Fibroblast of skin of right biceps (primary cell): ENCODE measurements at regions not wholly inside any gene's neighbourhood (a gene's known extent, or its start where the extent isn't known, plus 50 kb on each side); places are given as distances from the start of the nearest gene placed in this dataset.
A peak's percentile ranks its signal among the peaks of the same experiment; 100 is the strongest.

Experiments
- DNase-seq: peaks from one replicate; pipeline ENCODE4 v3.0.0-alpha.2; 2013

DNA sequence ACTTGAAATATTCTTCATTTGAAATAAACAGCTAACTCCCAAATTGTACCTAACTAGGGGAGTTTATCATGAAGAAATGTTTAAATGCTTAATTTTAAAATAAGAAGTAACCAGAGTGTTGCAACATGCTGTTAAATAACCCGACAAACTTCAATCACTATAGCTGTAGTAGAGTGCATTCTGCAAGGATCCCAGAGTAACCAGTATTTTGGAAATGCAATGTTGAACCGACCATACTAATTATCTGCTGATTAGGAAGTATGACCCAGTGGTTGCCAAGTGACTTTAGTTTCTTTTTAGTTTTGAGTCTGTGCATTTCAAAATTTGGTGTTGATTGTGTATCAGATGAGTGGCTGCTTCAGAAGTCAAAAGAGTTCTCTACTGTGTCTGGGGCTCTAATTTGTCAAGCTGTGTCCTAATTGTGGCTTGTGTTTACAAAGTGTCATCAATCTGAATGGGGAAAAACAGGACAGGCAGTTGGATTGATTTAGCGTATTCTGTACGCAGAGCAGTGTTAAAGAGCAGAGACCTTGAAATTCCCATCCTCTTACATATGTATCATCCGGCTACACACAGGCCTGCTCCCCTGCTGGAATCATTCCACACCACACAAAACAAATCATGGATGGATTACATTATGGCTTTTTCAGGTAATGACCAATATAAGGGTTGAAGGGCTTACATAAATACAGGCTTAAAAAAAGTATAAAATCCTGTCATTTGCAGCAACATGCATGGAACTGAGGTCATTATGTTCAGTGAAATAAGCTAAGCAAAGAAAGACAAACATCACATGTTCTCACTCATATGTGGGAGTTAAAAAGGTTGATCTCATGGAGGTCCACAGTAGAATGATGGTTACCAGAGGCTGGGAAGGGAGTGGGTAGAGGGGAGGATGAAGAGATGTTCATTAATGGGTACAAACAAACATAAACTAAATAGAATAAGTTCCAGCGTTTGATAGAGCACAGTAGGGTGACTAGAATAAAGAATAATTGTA, 351.5 kb downstream of the KLF12 start:
- DNase-seq: peak; percentile 22

DNA sequence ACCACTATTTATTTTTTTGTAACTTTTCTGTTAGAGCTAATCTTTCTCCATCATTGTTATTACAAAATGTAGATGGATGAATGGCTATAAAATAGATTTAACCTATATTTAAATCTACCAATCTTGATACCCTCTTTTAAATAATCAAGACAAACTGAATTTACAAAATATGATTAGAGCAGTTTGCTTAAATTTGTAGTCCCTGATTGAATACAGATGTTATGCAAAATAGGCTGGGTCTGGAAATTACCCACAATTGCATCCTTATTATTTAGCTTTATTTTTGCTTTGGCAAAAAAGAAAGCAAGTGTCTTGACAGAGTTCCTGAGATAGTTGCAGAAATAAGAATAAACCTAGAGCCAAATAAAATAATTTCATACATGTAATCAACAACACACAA, 352.8 kb downstream of the KLF12 start:
- no peak for DNase-seq

DNA sequence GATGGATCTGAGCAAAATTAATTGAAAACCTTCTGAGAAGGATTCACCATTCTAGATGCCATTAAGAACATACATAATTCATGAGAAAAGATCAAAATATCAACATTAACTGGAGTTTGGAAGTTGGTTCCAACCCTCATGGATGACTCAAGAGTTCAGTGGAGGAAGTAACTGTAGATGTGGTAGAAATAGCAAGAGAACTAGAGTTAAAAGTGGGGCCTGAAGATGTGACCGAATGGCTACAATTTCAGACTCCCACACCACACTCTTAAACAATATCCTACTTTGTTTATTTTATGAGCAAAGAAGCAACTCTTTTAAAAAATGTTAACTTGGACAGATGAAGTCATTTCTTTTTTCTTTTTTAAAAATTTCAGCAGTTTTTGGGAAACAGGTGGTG, 354.3 kb downstream of the KLF12 start:
- DNase-seq: no peak

DNA sequence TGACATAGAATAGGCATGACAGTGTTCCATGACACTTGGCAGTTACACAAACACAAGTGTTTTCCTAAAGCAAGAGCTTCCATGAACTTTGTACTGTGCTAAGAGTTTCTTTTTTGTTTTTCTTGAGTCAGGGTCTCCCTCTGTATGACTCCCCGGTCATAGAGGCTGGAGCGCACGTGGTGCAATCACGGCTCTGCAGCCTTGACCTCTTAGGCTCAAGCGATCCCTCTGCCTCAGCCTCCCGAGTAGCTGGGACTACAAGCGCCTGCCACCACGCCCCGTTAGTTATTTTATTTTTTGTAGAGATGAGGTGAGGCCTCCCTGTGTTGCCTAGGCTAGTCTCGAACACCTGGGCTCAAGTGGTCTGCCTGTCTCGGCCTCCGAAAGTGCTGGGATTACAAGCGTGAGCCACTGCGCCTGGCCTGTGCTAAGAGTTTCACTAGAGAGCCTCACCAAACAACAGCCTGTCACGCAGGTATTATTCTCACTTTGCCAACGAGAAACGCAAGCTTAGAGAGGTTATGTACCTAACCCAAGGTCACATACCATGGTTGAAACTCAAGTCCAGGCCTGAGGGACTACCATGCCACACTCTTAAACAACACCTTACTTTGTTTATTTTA, 355.9 kb downstream of the KLF12 start:
- no peak for DNase-seq

DNA sequence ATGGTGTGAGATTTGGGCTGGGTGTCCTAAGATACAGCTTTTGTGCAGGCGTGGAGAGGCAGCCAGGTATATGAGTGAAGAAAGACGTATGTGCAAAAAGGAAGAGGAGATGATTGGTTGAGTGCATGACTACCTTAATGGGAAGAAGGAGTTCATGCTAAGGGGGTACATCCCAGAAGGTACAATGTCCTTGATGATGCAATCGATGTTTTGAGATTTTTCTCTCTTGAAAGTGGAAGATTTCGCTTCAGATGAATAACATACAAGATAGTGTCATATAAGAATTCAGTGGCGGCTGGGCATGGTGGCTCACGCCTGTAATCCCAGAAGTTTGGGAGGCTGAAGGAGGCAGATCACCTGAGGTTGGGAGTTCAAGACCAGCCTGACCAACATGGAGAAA, 357.1 kb downstream of the KLF12 start:
- DNase-seq: no peak

DNA sequence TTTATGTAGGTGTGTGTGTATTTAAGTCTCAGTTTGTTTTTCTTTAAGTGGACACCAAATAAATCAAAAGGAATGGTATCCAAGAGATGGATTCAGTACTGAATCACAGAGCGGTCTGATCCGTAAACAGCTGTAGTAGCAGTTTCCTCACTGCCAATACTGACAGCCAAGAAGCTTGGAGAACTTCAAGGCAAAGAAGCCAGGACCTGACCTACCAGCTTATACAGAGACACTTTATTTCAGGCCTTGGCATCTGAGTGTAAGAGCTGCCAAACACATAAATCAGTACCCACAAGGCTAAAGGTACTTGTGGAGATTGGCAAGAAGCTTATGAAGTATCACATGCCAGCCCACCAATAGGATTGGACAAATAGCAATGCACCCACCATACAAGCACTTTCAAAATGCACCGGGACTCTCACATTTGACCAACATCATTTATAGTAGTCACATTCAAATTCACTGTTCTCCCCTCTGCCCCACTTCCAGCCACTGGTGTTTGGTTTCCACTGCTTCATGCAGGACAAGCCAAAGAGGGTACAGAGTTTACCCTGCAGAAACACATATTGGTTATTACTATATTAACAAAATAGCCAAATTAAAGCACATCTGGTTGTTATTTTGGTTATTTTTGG, 357.9 kb downstream of the KLF12 start:
- no peak for DNase-seq

DNA sequence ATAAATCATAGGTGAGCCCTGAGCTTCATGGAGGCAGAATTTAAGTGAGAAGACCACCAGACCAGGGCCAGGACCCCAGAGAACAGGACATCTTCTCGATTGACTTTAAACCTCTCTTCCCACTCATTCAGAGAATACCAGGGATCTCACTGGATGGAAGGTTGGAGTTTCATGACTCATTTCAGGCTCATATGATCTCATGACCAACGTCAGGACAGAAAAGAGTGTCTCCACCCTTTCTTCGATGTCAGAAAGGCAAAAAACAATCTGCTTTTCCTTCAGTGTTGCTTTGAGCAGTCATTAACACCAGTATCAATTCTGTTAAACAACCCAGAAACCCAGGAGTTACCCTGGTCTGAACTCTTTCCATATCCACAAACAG, 361.0 kb downstream of the KLF12 start:
- no peak for DNase-seq

DNA sequence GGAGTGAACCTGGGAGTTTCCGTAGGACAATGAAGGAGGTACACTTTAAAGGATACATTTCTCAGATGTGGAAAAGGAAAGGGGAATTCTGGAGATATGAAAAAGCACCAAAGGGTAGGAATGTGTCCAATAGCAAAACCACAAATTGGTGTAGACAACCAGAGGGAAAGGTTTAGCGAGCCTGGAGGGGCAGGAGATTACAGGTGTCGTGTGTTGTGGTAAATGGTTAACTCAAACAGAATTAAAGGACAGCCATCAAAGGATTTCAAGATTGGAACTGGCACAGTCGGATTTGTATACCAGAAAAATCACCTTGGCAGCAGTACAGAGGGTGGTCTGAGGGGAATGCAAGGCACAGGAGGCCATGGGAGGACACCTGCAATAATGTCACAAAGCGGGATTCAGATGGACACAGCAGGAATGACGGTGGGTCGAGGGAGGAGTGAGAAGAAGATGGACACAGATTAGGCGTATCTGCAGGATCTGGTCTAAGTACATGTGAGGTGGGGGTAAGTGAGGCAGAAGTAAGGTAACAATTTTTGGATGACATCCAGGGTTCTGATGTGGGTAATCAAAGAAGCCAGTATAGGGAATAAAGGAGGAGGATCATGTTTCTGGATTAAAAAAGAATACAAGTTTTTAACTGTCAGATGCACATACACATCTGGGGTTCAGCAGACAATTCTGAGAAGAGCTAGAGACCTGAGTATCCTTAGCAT, 361.6 kb downstream of the KLF12 start:
- DNase-seq: no peak

DNA sequence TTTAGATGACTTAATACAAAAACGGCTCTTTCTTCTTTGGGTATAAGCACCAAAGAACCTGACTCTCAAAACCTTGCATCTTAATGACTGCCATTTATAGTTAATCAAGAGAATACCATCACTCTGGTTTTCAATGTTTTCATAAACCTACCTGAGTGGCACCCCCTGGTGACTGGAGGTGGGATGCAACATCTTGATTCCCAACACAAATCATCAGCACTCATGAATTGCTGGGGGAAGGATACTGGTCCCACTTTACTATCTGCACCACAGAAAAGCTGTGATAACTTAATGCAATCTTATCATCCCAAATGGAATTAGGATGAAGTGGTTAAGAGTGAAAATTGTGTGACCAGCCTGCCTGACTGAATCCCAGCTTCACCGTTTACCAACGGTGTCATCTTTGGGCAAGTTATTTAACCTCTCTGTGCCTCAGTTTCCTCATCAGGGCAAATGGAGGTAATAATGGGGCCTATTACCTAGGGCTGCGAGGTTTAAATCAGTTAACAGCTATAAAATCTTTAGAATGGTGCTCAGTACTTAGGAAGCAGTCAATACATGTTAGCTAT, 366.4 kb downstream of the KLF12 start:
- no peak for DNase-seq

DNA sequence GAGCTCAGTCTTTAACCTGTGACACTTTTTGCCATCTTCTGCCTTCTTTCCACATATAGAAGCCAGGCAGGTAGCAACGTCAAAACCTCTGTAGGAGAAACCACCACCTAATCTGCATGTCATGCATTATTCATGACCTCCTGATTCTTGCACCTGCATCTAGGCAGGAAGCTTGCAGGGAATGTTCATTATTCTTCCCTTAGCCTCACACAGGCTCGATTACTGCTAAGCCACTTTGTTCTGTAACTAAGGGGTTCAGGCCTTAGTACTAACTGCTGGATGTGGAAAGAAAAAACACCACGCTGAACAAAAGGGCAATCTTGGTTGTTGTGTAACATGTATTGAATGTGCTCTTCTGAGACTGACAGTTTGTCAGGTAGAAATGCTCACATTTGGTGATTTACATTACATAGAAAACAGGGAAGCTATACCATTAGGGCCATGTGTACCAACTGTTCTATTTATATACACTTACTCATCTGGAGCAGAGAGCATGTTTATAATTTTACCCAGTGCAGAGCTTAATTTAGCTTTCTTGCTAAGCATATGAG, 366.9 kb downstream of the KLF12 start:
- peak; percentile 18 for DNase-seq

DNA sequence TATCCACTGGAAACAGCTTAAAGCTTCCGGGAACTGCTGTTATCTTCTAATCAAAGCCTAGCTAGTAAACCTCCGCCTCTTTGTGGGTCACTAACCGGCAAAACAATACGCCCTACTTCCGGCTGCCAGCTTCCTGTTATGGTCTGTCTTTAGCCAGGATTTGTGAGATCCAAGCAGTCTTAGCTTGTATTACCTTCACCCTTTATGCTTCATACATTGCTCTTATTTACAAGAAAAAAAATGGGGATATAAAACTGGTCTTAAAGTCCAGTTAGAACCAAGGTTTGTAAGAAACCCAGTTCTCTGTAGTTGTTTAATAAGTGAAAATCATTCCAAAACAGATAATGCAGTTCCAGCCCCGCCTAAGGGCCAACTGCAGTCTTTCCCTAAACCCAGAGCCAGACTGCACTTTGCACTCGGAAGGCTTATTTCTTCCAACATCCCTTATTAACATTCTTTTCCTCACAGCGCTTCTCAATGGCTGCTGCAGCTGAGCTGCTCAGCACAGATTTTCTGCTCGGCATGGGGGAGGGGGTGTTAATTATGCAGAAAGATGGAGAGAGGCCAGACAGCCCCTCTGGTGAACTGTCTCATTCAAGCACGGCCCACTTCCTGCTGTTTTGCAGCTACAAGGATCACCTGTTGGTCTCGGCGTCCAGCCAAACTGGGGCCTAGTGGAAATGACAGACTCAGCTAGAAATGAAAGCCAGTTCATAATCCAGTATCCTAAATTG, 368.4 kb downstream of the KLF12 start:
- DNase-seq: peak; percentile 75

DNA sequence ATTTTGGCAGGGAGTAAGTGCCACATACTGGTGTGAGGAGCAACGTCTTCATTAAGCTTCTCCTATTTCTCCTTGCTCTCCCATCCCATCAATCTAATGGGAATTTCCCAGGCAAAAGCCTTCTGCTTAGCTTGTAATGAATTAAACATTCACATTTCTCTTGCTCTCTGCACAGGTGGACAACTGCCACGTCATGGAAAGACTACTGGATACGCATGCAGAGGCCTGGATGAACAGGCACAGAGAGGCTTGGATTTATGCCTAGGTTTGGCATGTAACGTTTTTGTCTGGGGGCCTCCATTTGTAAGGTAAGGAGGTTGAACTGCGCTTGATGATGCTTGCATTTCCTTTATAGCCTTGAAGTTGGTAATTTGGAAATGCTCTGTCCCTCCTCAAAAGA, 374.8 kb downstream of the KLF12 start:
- DNase-seq: no peak

DNA sequence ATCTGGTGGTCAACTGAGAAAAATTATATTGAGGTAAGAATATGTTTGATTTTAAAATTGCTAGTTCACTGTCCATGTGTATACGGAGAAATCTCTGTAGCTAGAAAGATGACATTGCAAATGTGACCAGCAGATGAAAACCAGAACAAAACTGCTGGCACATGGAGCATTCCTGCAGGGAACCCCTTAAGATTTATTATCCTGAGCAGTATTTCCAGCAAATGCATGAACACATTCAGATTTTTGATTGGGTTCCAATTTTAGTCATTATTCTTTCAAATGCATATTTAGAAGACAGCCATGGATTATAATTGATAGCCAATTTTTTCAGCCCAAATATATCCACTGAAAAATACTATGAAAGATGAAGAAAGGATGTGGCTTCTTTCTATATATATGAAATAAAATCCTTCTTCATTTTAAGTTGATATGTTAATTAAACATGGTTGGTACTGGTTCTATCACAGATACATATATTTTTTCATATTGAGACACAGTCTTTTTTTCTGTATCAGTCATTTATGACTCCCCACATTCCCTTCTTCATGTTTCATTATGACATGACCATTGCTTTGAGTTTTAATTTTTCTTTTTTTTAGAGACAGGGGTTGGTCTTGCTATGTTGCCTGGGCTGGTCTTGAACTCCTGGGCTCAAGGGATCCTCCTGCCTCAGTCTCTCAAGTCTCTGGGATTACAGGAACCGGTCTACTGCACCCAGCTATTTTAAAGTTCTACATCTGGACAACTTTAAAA, 376.5 kb downstream of the KLF12 start:
- peak; percentile 59 for DNase-seq

DNA sequence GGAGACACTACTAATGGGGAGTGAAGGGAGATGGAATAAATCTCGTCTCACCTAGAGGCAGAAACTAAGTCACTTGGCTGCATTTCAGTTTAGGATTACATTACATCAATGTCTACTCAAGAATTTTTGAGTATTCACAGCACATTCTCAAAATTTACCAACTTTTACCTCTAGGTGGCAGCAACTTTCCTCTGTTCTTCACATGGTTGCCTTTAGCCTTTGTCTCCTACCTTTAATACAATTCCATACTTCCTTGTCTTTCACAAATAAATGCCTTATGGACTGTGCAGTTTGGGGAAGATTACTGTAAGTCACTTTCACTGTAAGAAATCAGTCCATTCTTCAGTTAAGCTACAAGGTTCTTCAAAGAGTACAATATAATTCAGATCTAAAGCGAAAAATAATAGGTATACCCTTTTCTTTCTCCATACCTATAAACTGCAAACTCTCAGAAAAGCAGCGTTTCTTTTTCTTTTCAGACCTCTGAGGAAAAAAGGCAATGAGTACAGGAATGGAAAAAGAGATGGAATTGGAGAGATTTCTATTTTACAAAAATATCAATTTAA, 379.4 kb downstream of the KLF12 start:
- DNase-seq: peak; percentile 64

DNA sequence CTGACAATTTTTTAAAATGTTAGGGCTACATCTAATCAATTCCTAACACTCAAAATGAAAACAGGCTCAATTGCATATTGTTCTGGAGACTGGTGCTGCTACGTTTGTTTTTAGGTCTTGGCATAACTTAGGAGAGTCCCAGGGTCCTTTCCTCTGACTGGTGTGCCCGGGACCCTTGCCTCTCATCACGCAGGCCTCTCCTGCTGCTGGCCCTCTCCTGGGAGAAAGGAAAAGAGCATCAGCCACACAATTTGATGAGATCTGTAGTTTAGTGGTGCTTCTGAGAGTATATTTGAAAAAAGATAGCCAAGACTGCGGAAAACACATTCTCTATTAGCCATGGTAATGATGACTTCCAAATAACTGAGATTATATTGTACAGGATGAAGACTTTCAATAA, 380.0 kb downstream of the KLF12 start:
- DNase-seq: no peak

DNA sequence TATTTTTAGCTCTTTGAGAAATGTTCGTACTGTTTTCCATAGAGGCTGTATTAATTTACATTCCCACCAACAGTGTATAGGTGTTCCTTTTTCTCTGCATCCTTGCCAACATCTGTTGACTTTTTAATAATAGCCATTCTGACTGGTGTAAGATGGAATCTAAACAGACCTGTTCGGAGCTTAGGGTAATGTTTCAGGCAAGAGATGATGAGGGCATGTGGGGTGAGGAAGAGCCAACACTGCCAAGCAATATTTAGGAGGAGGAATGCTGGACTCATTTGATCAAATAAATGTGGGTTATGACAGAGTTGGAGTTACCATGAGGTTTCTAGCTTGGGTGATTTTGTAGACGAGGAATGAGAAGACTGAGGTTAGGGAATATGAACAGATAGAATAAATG, 382.9 kb downstream of the KLF12 start:
- DNase-seq: no peak

DNA sequence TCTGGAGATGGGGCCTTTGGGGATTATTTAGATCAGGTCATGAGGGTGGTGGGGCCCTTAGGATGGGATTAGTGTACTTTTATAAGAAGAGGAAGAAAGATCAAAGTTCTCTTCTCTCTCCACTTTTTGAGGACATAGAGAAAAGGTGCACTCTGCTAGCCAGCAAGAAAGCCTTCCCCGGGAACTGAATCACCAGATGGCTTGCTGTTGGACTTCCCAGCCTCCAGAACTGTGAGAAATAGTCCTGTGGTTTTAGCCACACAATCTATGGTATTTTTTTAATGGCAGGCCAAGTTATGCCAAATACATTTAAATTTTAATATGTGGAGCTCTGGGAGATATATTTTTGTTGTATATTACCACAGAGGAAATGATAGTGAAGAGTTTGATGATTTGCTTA, 385.8 kb downstream of the KLF12 start:
- DNase-seq: no peak

DNA sequence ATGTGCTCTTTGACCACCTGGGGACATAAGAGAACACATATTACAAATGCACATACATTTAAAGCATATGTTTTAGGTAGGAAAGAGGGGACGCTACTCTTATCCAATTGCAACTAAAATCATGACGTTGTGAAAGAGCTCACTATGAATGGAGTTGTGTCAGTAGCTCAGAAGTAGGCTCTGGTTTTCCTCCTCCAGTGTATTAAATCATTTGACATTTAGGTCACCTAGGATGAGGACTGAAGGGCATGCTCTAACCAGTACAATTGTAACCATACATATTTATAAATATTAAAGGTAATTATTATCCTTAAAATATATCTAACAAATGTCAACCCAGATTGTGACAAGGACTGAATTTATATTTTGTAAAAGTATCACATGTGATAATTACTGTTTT, 389.0 kb downstream of the KLF12 start:
- no peak for DNase-seq

DNA sequence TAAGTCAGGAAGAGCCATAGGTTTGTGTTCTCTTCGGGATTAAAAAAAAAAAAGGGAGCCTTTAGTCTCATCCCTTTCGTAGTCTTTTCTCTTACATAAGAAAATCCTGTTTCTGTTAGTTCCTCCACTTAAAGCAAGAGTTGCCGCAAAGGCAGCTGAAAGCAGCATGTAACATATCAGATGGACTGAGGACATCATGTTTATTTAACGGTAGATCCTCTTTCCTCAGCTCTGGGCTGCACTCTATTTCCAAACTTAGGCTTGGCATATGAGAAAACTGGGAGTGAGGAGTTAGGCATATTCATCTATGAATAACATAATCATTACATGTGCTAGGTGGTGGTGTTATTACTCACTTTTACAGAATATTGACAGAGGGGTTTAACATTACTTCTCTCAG, 391.2 kb downstream of the KLF12 start:
- no peak for DNase-seq

DNA sequence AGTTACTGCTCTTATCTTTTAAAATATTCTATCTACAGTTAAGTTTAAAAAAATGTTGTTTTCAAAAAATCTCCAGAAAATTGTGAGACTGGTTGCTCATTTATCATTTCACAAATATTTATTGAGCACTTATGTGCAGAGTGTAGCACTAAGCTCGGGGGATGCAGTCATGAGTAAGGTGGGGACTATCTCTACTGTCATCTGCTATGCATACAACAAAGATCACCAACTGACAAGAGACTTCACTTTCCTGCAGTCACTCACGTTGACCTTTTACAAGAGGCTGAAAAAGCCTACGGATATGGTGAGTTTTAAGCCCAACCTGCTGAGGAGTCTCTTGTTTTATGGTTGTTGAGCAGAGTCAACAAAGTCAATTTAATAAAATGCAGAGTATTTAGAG, 392.5 kb downstream of the KLF12 start:
- DNase-seq: no peak

DNA sequence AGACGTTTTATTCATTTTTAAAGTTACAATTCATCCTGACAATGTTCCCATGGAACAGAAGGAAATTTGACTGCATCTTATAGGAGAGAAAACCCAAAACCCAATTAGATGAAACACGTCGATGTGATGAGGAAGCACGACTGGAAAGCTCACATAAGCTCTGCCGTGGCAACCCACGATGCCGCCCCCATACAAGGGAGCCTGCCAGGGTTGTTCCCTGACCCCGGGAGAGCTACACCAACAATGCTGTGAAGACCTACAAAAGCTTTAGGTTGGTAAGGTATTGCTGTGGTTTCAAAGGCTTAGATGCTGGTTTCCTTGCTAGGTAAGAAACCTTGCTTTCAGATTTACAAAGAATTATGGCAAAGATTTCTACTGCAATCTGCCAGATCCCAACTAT, 393.1 kb downstream of the KLF12 start:
- no peak for DNase-seq
